ENCODE measurements at regions not wholly inside any gene's neighbourhood (a gene's known extent, or its start where the extent isn't known, plus 50 kb on each side); places are given as distances from the start of the nearest gene placed in this dataset.

- TF ChIP-seq CTCF (conservative IDR thresholded peaks at IDR 0.05 in 1 of 2, IDR thresholded peaks at IDR 0.05 in 1 of 2; ENCODE audit: low read depth in 1 of 2, low read length in 2 of 2) (no peak), EZH2 (IDR thresholded peaks at IDR 0.05; ENCODE audit: low read length, missing control alignments) (no peak)
These were observed 50.5 kb upstream of the CKS2 start for GRCh38 chr9:89260525-89260924.
